Activated CD4-positive, alpha-beta T cell treated with anti-CD3 and anti-CD28 coated beads, Interleukin-2, amount 10 ng/mL, durations not matched to agents 24 days and 14 days (primary cell): ENCODE measurements at regions not wholly inside any gene's neighbourhood (a gene's known extent, or its start where the extent isn't known, plus 50 kb on each side); places are given as distances from the start of the nearest gene placed in this dataset.

Experiments used
- DNase-seq: peaks from one replicate; pipeline ENCODE4 v3.0.0; 2022
- H3K27ac Mint-ChIP-seq: one replicate; pipeline ENCODE4 v1.8.0; 2022; ENCODE audit warnings: mild to moderate bottlenecking, mixed read lengths
- H3K27me3 Mint-ChIP-seq: one replicate; pipeline ENCODE4 v1.8.0; 2022; ENCODE audit warnings: mixed read lengths
- H3K36me3 Mint-ChIP-seq: one replicate; pipeline ENCODE4 v1.8.0; 2022; ENCODE audit warnings: low read depth, mild to moderate bottlenecking, mixed read lengths
- H3K4me1 Mint-ChIP-seq: one replicate; pipeline ENCODE4 v1.8.0; 2021; ENCODE audit warnings: mixed read lengths
- H3K4me3 Mint-ChIP-seq: one replicate; pipeline ENCODE4 v1.8.0; 2022; ENCODE audit warnings: mild to moderate bottlenecking, moderate library complexity, mixed read lengths
- H3K9me3 Mint-ChIP-seq: one replicate; pipeline ENCODE4 v1.8.0; 2021; ENCODE audit warnings: mixed read lengths
- intact Hi-C: fragments of 100-400 bp; cut with micrococcal nuclease; formaldehyde crosslinking; loops from one replicate; pipeline ENCODE4 v1.15.1; 2023

DNA sequence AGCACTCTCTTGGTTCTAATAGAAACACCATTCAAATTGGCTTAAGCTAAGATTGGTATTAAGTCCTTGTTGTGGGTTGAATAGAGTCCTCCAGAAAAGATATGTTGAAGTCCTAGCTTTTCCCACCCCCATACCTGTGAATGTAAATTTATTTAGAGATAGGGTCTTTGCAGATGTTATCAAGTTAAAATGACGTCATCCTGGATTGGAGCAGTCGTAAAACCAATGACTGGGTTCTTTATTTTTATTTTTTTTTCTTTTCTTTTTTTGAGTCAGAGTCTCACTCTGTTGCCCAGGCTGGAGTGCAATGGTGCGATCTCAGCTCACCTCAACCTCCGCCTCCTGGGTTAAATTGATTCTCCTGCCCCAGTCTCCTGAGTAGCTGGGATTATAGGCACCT lies 658.6 kb upstream of the RBFOX1 start:
- intact Hi-C loops: no loop called here
- H3K27ac Mint-ChIP-seq: no peak overlapping the region
- no peak for DNase-seq
- H3K4me1 Mint-ChIP-seq: no peaks in the 10 kb centered on the region
- H3K9me3 Mint-ChIP-seq: peaks cover 3% of the 10 kb centered on the region
- H3K4me3 Mint-ChIP-seq: no peak overlapping the region
- H3K36me3 Mint-ChIP-seq: no peaks in the 10 kb centered on the region
- no peaks in the 10 kb centered on the region for H3K27me3 Mint-ChIP-seq

DNA sequence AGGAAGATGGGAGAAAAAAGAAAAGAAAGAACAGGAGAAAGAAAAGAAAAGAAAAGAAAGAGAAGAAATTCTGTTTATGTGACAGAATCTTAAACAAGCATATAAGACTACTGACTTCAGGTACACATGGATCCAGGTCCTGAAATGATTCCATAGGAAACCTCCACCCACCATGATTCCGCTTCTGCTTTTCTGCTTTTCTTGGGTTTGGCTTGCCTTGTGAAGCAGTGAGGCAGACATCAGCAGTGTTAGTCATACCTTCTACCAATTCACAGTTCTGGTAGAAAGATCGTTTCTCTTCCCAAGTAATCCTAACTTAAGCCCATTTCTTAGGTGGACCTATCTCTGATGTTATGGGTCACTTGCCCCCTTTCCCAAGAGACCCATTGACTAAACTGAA lies 660.1 kb upstream of the RBFOX1 start:
- Mint-ChIP-seq H3K36me3 (no peaks in the 10 kb centered on the region), H3K4me1 (no peaks in the 10 kb centered on the region), H3K27me3 (no peaks in the 10 kb centered on the region), H3K9me3 (peaks cover 3% of the 10 kb centered on the region), H3K27ac (no peak overlapping the region), H3K4me3 (no peak overlapping the region)
- intact Hi-C loops: no loop called here
- DNase-seq: no peak

DNA sequence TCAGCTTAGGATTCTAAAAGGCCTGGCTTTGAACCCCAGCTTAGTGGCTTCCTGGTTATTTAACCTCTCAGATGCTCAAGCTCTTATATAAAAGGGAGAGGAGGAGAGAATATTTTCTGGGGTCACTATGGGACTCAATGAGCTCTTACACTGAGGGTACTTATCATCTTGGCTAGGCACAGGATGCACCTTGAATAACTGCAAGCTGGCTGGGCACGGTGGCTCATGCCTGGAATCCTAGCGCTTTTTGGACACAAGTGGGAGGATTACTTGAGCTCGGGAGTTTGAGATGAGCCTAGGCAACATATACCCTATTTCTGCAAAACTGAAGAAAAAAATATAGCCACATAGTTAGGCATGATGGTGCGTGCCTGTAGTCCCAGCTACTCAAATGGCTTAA lies 665.3 kb upstream of the RBFOX1 start:
- Mint-ChIP-seq H3K27ac (no peak overlapping the region), H3K36me3 (no peaks in the 10 kb centered on the region), H3K27me3 (no peaks in the 10 kb centered on the region), H3K4me1 (no peaks in the 10 kb centered on the region), H3K9me3 (no peaks in the 10 kb centered on the region), H3K4me3 (no peak overlapping the region)
- DNase-seq: no peak
- intact Hi-C loops: no loop called here

DNA sequence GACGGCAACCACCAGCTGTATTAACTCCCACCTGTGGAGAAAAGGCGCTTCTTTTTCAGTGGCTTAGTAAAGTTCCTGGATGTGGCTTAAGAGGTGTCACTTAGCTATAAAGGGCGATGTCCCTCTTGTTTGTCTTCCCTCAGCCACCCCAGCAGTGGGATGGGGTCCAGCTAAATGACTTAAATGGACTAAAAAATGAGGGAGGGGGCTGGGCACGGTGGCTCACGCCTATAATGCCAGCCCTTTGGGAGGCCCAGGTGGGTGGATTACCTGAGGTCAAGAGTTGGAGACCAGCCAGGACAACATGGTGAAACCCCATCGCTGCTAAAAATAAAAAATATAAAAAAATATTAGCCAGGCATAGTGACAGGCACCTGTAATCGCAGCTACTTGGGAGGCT lies 667.5 kb upstream of the RBFOX1 start:
- intact Hi-C loops: no loop called here
- no peak overlapping the region for H3K4me3 Mint-ChIP-seq
- no peaks in the 10 kb centered on the region for H3K36me3 Mint-ChIP-seq
- no peaks in the 10 kb centered on the region for H3K27me3 Mint-ChIP-seq
- no peaks in the 10 kb centered on the region for H3K4me1 Mint-ChIP-seq
- no peaks in the 10 kb centered on the region for H3K9me3 Mint-ChIP-seq
- H3K27ac Mint-ChIP-seq: no peak overlapping the region
- no peak for DNase-seq

DNA sequence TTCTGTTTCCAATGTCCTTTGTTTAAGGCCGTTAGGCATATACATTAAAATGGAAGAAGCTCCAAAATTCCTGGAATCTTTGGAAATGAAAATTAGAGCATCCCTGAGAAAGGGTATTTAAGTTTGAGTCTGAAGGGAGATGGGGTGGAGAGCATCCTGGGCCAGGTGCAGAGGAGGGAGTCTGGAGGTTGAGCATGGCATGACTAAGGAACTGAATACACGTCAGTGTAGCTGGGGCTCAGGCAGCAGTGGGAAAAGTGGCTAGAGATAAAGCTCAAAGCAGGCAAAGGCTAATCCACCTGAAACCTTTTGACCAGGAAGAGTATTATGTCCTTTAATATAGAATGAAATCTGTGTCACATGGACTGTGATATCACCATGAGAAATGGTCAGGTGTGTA lies 669.0 kb upstream of the RBFOX1 start:
- H3K4me3 Mint-ChIP-seq: no peak overlapping the region
- no peak overlapping the region for H3K27ac Mint-ChIP-seq
- intact Hi-C loops: no loop called here
- no peaks in the 10 kb centered on the region for H3K9me3 Mint-ChIP-seq
- no peak for DNase-seq
- no peaks in the 10 kb centered on the region for H3K27me3 Mint-ChIP-seq
- H3K4me1 Mint-ChIP-seq: no peaks in the 10 kb centered on the region
- no peaks in the 10 kb centered on the region for H3K36me3 Mint-ChIP-seq

DNA sequence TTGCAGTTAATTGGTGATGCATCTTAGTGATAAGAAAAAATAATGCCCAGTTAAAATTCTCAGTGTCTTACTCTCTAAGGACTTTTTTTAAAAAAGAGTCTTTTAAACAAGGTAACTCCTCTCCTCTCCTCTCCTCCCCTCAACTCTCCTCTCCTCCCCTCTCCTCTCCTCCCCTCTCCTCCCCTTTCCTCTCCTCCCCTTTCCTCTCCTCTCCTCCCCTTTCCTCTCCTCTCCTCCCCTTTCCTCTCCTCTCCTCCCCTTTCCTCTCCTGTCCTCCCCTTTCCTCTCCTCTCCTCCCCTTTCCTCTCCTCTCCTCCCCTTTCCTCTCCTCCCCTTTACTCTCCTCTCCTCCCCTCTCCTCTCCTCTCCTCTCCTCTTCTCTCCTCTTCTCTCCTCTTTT lies 675.9 kb upstream of the RBFOX1 start:
- intact Hi-C loops: no loop called here
- peaks cover 9% of the 10 kb centered on the region for H3K9me3 Mint-ChIP-seq
- no peak for DNase-seq

DNA sequence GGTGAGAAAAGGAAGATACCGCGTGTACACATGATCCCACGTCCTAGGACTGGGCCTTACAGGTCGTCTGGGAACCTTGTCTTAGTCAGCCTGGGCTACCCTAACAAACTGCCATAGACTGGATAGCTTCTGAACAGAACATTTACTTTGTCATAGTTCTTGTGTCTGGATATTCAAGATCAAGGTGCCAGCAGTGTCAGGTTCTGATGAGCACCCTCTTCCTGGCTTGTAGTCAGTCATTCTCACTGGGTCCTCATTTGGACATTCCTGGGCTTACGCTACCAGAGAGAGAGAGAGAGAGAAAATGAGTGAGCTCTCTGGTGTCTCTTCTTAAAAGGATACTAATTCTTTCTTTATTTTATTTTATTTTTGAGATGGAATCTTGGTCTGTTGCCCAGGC lies 685.8 kb upstream of the RBFOX1 start:
- intact Hi-C loops: no loop called here
- Mint-ChIP-seq H3K4me1 (peaks cover 4% of the 10 kb centered on the region), H3K27ac (no peak overlapping the region), H3K36me3 (no peaks in the 10 kb centered on the region), H3K9me3 (no peaks in the 10 kb centered on the region), H3K27me3 (peaks cover 6% of the 10 kb centered on the region), H3K4me3 (no peak overlapping the region)
- no peak for DNase-seq

More for the DNA sequence above, 675.9 kb upstream of the RBFOX1 start:
- Mint-ChIP-seq H3K4me1 (no peaks in the 10 kb centered on the region), H3K36me3 (no peaks in the 10 kb centered on the region), H3K27me3 (no peaks in the 10 kb centered on the region), H3K4me3 (no peak overlapping the region), H3K27ac (no peak overlapping the region)

DNA sequence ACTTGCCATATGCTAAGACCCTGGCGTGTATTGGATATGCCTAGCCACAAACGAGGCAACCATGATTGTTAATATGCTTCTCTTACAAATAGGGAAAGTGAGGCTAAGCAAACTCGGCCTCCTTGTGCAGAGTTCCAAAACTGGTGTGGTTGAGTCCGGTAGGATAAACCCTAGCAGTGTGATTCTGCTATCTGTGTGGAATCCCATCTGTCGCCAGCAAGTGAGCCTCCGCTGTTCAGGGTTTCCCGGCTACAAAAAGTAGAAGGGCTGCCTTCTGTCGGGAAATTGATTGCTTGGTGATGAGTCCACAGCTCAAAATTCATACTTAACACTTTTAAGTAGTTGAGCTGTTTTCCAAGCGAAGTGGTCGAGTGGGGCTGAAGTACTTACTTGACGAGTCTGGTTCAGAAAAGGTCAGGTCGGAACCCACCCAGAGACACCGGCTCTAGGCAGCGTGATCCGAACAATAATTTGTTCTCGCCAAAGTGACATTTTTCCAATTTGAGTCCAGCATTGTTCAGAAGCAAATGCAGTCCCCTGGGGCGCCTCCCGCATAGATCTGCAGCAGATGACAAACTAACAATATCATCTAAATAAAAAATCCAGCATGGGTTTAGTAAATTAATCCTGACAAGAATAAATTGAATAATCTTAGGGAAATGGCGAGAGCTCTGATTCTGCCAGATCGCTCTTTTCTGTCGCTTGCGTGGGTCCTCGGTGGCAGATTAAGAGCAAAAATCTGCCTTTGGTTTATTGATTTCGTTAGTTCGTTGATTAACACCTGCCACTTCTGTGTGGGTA lies 686.7 kb upstream of the RBFOX1 start:
- Mint-ChIP-seq H3K27me3 (peaks cover 6% of the 10 kb centered on the region), H3K27ac (no peak overlapping the region), H3K4me1 (peaks cover 4% of the 10 kb centered on the region), H3K36me3 (no peaks in the 10 kb centered on the region), H3K4me3 (no peak overlapping the region), H3K9me3 (no peaks in the 10 kb centered on the region)
- no peak for DNase-seq
- intact Hi-C loops: no loop called here

DNA sequence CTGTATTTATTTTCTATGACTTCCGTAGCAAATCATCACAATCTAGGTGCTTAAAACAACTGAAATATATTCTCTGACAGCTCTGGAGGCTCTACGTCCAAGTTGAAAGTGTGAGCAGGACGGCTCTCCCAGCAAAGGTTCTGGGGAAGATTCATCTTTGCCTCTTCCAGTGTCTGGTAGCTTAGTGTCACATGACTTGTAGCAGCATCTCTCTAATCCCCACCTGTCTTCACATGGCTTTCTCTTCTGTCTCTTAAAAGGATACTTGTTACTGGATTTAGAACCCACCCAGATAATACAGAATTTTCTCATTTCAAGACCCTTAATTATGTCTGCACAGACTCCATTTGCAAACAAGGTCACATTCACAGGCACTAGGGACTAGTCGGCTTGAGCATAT lies 687.7 kb upstream of the RBFOX1 start:
- intact Hi-C loops: loop anchor here (5.0 kb wide), 1 partner anchor 1408 kb away; no protein-coding TSS in a partner anchor
- Mint-ChIP-seq H3K27ac (no peak overlapping the region), H3K27me3 (peaks cover 6% of the 10 kb centered on the region), H3K36me3 (no peaks in the 10 kb centered on the region), H3K9me3 (no peaks in the 10 kb centered on the region), H3K4me3 (no peak overlapping the region), H3K4me1 (peaks cover 4% of the 10 kb centered on the region)
- DNase-seq: no peak

DNA sequence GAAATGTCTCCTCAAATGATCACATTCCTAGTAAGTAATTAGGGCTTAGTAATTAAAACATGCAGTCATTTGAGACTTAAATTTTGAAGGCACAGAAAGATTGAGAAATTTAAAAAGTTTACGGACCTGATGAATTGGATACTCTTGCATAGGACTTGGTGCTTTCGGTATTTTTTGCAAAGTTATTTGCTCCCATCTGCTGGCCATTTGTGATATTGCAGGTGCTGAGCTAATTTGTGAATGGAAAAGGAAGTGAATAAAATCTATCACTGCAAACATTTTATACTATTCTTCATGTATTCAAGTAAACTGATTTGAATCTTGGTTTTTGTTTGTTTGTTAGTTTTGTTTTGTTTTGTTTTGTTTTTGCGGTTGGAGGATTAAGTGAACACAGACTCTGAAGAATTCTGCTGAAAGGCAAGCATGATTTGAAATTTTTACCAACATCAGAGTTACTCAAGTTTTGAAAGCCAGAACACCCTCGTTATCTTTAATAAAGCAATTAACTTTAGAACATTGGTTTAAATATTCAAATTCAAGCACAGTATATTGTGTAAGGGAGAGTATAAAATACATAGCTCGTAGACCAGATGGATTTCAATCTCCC lies 689.5 kb upstream of the RBFOX1 start:
- Mint-ChIP-seq H3K9me3 (no peaks in the 10 kb centered on the region), H3K4me3 (no peak overlapping the region), H3K27ac (no peak overlapping the region), H3K27me3 (peaks cover 6% of the 10 kb centered on the region), H3K36me3 (no peaks in the 10 kb centered on the region), H3K4me1 (peaks cover 4% of the 10 kb centered on the region)
- peak; percentile 85 for DNase-seq
- intact Hi-C loops: loop anchor here (5.0 kb wide), 1 partner anchor 1406 kb away; no protein-coding TSS in a partner anchor

DNA sequence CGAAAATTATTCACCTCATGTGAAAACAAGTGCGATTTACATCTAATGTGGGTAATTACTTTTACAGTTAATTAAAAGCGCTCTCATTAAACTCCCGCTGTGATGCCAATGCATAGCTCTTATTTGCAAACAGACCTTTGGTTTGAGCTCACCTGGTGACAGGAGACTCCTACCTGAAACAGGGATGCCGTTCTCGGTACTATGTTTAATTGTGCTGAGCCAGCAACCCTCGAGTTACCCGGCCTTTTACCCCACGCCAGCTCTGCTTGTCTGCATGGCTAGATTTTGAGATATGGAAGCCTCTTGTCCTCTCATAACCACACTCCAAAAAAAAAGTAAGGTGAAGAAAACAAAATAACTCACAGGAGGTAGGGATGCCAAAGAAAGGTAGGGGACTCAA lies 690.4 kb upstream of the RBFOX1 start:
- DNase-seq: no peak
- intact Hi-C loops: loop anchor here (5.0 kb wide), 1 partner anchor 1405 kb away; no protein-coding TSS in a partner anchor
- H3K36me3 Mint-ChIP-seq: no peaks in the 10 kb centered on the region
- peaks cover 4% of the 10 kb centered on the region for H3K4me1 Mint-ChIP-seq
- peaks cover 6% of the 10 kb centered on the region for H3K27me3 Mint-ChIP-seq
- no peak overlapping the region for H3K27ac Mint-ChIP-seq
- H3K4me3 Mint-ChIP-seq: no peak overlapping the region
- H3K9me3 Mint-ChIP-seq: no peaks in the 10 kb centered on the region

DNA sequence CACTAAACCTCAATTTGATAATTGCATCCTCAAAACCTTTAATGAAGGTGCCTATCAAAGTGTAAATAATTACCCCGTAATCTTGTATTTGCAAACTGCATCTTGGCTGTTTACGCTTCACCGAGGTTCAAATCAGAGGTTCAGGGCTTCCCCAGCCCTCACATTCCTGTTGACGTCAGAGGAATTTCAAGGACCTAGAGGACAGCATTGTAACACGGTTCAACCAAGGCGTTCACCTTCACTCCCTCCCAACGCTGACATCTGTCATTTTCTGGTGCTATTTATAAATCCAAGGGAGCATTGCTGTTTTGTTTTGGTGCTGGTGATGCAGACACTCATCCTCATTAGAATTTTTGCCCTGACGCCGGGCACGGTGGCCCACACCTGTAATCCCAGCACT lies 691.6 kb upstream of the RBFOX1 start:
- H3K4me3 Mint-ChIP-seq: no peak overlapping the region
- DNase-seq: no peak
- peaks cover 4% of the 10 kb centered on the region for H3K4me1 Mint-ChIP-seq
- intact Hi-C loops: loop anchor here (5.0 kb wide), 1 partner anchor 1404 kb away; no protein-coding TSS in a partner anchor
- H3K36me3 Mint-ChIP-seq: no peaks in the 10 kb centered on the region
- H3K9me3 Mint-ChIP-seq: no peaks in the 10 kb centered on the region
- H3K27me3 Mint-ChIP-seq: peaks cover 6% of the 10 kb centered on the region
- no peak overlapping the region for H3K27ac Mint-ChIP-seq

DNA sequence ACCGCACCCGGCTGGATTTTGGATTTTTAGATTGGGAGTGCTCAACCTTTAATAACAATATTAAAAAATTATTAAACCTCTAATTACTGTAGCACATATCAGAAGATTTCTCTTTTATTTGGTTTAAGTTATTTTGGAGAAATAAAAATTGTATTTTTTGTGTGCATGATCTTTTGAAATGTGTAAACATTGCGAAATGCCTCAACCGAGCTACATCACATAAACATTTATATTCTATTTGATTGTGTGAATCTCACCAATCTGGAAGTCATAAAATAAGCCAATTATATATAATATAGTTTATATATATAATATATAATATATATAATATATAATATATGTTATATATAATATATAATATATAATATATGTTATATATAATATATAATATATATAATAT lies 696.2 kb upstream of the RBFOX1 start:
- H3K9me3 Mint-ChIP-seq: no peaks in the 10 kb centered on the region

DNA sequence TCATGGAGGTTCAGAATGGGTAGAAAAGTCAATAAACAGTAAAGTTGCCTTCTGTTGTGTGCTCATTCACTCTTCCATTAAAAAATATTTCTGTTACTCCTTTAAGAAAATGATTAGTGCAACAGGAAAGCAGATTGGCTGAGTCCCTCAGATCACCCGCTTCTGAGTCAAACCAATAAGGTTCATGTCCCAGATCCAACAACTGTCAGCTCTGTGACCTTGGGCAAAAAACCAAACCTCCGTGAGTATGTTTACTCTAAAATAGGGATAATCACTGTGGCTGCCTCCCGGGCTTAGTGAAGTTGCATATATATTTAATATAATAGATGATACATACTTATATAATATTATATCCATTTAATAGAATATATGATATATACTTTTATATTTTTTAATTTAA lies 698.5 kb upstream of the RBFOX1 start:
- no peak for DNase-seq
- Mint-ChIP-seq H3K36me3 (no peaks in the 10 kb centered on the region), H3K4me1 (no peaks in the 10 kb centered on the region), H3K9me3 (no peaks in the 10 kb centered on the region), H3K27ac (no peak overlapping the region), H3K4me3 (no peak overlapping the region), H3K27me3 (no peaks in the 10 kb centered on the region)
- intact Hi-C loops: no loop called here

More for the DNA sequence above, 696.2 kb upstream of the RBFOX1 start:
- intact Hi-C loops: no loop called here
- Mint-ChIP-seq H3K4me3 (no peak overlapping the region), H3K4me1 (no peaks in the 10 kb centered on the region), H3K27ac (no peak overlapping the region), H3K27me3 (no peaks in the 10 kb centered on the region), H3K36me3 (no peaks in the 10 kb centered on the region)
- DNase-seq: no peak
